Bronchial epithelial cell (primary cell): ENCODE measurements at regions not wholly inside any gene's neighbourhood (a gene's known extent, or its start where the extent isn't known, plus 50 kb on each side); places are given as distances from the start of the nearest gene placed in this dataset.

Experiments used
- DNase-seq: peaks from one replicate; pipeline ENCODE4 v3.0.0-alpha.2; 2010; ENCODE audit warnings: low read depth
- FAIRE-seq: peaks from 2 replicates; lab custom pipeline; 2011; peaks lifted over from hg19 to GRCh38; lab: Jason Lieb, UNC
- H3K27me3 ChIP-seq: 2 replicates; pipeline ENCODE4 v1.5.1; 2011; ENCODE audit warnings: low read length; ENCODE audit not compliant: control insufficient read depth, insufficient read depth
- H3K36me3 ChIP-seq: 2 replicates; pipeline ENCODE4 v1.5.1; 2011; ENCODE audit warnings: low read length; ENCODE audit not compliant: control insufficient read depth, insufficient read depth
- H3K4me3 ChIP-seq: 2 replicates; pipeline ENCODE4 v1.5.1; 2011; ENCODE audit warnings: mild to moderate bottlenecking, low read depth, low read length, control low read depth
- CTCF ChIP-seq: IDR thresholded peaks from 2 replicates; pipeline ENCODE4 v1.5.1; 2011; ENCODE audit warnings: mild to moderate bottlenecking, moderate library complexity, low read length, control low read depth, inconsistent platforms; ENCODE audit not compliant: insufficient read depth, severe bottlenecking

GRCh38 chr12:67514502-67514901 lies 134.0 kb upstream of the DYRK2 start:
- Histone ChIP-seq H3K27me3 (peaks cover 7% of the 10 kb centered on the region), H3K36me3 (no peaks in the 10 kb centered on the region), H3K4me3 (no peak overlapping the region)
- FAIRE-seq = no peak
- no peak for TF ChIP-seq CTCF
- DNase-seq = no peak

DNA sequence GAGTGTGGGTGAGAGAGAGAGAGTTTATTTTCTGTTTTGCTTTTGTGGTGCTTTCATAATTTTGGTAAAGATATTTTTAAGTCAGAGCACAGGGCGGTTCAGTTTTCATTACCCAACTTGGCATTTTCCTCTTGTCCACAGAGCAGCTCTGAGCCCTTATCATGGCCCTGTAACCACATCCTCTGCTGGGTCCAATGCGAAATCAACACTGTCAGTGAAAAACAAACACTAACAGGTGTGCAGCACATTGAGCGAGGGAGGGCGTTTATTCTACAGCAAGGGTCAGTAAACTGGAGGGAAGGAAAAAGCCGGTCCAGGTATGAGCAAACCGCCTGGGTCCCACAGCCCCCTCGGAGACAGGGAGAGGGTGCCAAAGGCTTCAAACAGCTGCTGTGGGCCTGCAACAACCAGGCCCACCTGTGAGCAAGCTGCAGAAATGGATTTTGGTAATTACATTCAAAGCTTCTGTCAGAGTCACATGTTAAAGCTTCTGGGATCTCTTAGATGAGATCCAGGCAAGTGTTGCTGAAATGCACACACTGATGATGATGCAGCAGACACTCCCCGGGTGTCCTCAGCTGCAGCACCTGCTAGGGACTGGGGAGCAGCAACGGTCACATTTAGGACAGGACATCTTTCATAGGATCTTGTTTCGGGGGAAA lies 132.7 kb upstream of the DYRK2 start:
- no peak for TF ChIP-seq CTCF
- no peak for DNase-seq
- no peak for FAIRE-seq

DNA sequence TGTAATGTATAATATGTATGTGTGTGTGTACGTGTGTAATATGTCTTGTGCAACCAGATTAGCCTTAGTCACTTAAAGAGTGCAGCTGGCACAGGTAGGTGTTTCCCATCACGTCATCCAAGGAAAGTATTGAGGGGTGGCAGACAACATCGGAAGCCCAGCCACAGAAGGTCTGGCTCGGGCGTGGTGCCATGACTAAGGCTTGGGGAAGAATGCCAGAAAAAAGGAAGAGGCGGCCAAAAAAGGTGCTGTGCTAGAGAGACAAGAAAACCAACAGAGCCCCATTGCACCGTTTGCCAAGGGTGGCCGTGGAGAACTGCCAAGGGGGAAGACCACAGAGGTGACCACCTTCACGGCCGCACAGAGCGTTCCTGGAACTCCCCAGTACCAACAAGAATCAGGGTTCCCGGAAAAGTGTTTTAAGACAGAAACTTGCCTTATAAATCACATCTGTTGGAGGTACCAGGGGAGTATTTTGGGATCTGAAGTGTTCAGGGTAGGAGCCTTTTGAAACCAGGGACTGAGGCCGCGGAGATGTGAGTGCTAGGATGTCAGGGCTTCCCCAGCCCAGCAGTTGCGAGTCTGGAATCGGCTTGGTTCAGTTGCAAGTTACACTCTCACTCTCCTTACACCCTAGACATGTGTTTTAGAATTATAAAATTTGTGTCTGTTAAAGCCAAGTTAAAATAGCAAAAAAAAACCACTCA lies 131.2 kb upstream of the DYRK2 start:
- DNase-seq = peak; percentile 99
- Histone ChIP-seq H3K4me3 (no peak overlapping the region), H3K36me3 (no peaks in the 10 kb centered on the region), H3K27me3 (peaks cover 4% of the 10 kb centered on the region)
- peak; percentile 95 for FAIRE-seq
- no peak for TF ChIP-seq CTCF

More for the DNA sequence above, 132.7 kb upstream of the DYRK2 start:
- Histone ChIP-seq H3K27me3 (peaks cover 5% of the 10 kb centered on the region), H3K36me3 (no peaks in the 10 kb centered on the region), H3K4me3 (no peak overlapping the region)

DNA sequence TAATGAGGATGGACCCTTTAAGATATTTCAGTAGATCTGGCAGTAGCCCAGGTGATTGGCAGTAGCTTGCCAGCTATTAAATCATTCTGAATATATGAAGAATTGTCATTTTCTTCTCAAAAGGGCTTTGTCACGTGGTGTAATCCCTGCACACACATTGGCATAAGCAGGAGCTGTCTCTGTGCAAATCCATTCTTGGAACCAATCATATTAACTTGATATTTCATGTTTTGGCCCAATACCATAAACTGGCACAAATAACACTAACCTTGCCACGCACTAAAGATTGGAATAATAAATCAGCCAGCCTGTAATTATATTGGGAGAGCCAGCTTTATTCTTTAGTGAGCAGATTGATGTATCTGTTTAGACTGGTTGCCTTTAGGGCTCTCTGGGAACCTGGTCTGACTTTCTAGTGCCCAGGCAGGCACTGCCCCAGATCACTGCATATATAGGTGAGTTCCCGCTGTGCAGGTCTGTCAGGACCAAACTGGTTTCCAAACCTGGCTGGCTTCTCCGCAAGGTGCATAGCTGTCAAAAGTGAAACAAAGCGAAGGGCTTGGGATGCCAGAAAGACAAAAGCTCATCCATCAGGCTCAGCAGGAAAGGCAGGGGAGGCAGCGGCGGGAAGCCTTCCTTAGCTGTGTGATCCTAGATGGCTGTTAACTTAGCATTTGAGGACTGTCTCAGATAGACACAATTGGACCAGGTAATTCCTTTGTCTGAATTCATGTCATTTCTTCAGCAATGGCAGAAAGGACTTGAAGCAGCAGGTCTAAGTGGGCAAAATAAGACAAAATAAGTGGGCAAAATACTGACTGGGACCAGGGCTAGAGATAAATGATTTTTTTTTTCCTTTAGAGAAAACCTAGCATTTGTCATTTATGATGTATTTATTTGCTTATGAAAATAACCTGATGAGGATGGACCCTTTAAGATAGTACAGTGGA lies 128.8 kb upstream of the DYRK2 start:
- no peak for TF ChIP-seq CTCF
- no peak overlapping the region for H3K4me3 ChIP-seq
- FAIRE-seq (no peak), DNase-seq (no peak)
- no peaks in the 10 kb centered on the region for H3K36me3 ChIP-seq
- H3K27me3 ChIP-seq = no peaks in the 10 kb centered on the region

DNA sequence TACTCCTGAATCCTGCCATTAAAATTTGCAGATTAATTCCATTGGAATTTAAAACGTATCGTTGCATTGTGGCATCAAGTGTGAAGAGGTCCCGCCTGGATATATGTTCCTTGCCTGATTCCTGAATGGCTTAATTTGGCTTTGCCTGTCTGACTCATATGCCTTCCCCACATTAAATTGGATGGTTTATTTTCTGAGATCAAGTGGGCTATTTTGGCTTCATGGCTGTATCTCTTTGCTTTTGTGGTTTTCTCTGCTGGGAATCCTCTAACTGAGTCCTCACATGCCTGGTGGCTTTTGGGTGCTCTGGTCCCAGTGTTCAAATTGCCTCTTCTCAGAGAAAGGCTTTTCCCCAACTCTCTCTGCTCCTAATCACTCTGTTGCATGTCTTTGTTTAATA lies 127.9 kb upstream of the DYRK2 start:
- no peak for TF ChIP-seq CTCF
- no peak for FAIRE-seq
- Histone ChIP-seq H3K36me3 (no peaks in the 10 kb centered on the region), H3K27me3 (no peaks in the 10 kb centered on the region), H3K4me3 (no peak overlapping the region)
- DNase-seq = no peak
